Choroid plexus epithelial cell (primary cell): ENCODE measurements at regions not wholly inside any gene's neighbourhood (a gene's known extent, or its start where the extent isn't known, plus 50 kb on each side); places are given as distances from the start of the nearest gene placed in this dataset.

ENCODE experiments used
- DNase-seq: peaks from one replicate; pipeline ENCODE4 v3.0.0-alpha.2; 2010; ENCODE audit warnings: low read depth
- H3K4me3 ChIP-seq: 2 replicates; pipeline ENCODE4 v1.5.1; 2011; ENCODE audit warnings: low read depth, mild to moderate bottlenecking, control low read depth, low read length, moderate library complexity
- CTCF ChIP-seq: conservative IDR thresholded peaks from 2 replicates; pipeline ENCODE4 v1.5.1; 2011; ENCODE audit warnings: low read depth, mild to moderate bottlenecking, control low read depth, inconsistent platforms, low read length, moderate library complexity

GRCh38 chrX:95218976-95219375 is 1465.7 kb upstream of the DIAPH2 start:
- H3K4me3 ChIP-seq = no peak overlapping the region
- DNase-seq = no peak
- no peak for TF ChIP-seq CTCF

- TF ChIP-seq CTCF = no peak
- H3K4me3 ChIP-seq = no peak overlapping the region
- DNase-seq = no peak
Measured at GRCh38 chrX:95248386-95248785, 1436.3 kb upstream of the DIAPH2 start.

- H3K4me3 ChIP-seq = no peak overlapping the region
- DNase-seq = no peak
- no peak for TF ChIP-seq CTCF
Measured at GRCh38 chrX:95290455-95290854, 1394.2 kb upstream of the DIAPH2 start.

GRCh38 chrX:95291561-95291960 is 1393.1 kb upstream of the DIAPH2 start:
- no peak for TF ChIP-seq CTCF
- H3K4me3 ChIP-seq = no peak overlapping the region
- DNase-seq = no peak

- no peak for DNase-seq
- H3K4me3 ChIP-seq = no peak overlapping the region
- no peak for TF ChIP-seq CTCF
Measured at GRCh38 chrX:95318882-95319281, 1365.8 kb upstream of the DIAPH2 start.

- H3K4me3 ChIP-seq = no peak overlapping the region
- no peak for DNase-seq
- no peak for TF ChIP-seq CTCF
Measured at GRCh38 chrX:95325185-95325584, 1359.5 kb upstream of the DIAPH2 start.

GRCh38 chrX:95330292-95330691 is 1354.3 kb upstream of the DIAPH2 start:
- DNase-seq = no peak
- H3K4me3 ChIP-seq = no peak overlapping the region
- no peak for TF ChIP-seq CTCF
